ENCODE measurements at regions not wholly inside any gene's neighbourhood (a gene's known extent, or its start where the extent isn't known, plus 50 kb on each side); places are given as distances from the start of the nearest gene placed in this dataset.

GRCh38 chr19:34852669-34853068, 74.0 kb upstream of the ZNF30 start:
- no peaks in the 10 kb centered on the region for H3K4me1 Mint-ChIP-seq (ENCODE audit: low read depth, unreplicated experiment)
- H3K27ac Mint-ChIP-seq (ENCODE audit: unreplicated experiment), result peak overlapping the region; percentile 17
- peaks cover 17% of the 10 kb centered on the region for H3K36me3 Mint-ChIP-seq (ENCODE audit: unreplicated experiment)
- no peak for DNase-seq
- peaks cover 6% of the 10 kb centered on the region for H3K9me3 Mint-ChIP-seq (ENCODE audit: unreplicated experiment)
- no peaks in the 10 kb centered on the region for H3K27me3 Mint-ChIP-seq (ENCODE audit: unreplicated experiment)
- TF ChIP-seq, protein P1, sequence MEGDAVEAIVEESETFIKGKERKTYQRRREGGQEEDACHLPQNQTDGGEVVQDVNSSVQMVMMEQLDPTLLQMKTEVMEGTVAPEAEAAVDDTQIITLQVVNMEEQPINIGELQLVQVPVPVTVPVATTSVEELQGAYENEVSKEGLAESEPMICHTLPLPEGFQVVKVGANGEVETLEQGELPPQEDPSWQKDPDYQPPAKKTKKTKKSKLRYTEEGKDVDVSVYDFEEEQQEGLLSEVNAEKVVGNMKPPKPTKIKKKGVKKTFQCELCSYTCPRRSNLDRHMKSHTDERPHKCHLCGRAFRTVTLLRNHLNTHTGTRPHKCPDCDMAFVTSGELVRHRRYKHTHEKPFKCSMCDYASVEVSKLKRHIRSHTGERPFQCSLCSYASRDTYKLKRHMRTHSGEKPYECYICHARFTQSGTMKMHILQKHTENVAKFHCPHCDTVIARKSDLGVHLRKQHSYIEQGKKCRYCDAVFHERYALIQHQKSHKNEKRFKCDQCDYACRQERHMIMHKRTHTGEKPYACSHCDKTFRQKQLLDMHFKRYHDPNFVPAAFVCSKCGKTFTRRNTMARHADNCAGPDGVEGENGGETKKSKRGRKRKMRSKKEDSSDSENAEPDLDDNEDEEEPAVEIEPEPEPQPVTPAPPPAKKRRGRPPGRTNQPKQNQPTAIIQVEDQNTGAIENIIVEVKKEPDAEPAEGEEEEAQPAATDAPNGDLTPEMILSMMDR (IDR thresholded peaks at IDR 0.05; ENCODE audit: partially characterized antibody, unreplicated experiment), result no peak
- no peak overlapping the region for H3K4me3 Mint-ChIP-seq (ENCODE audit: unreplicated experiment)

- Mint-ChIP-seq H3K27me3 (ENCODE audit: unreplicated experiment) (peaks cover 2% of the 10 kb centered on the region), H3K36me3 (ENCODE audit: unreplicated experiment) (peaks cover 20% of the 10 kb centered on the region), H3K9me3 (ENCODE audit: unreplicated experiment) (peaks cover 3% of the 10 kb centered on the region), H3K4me1 (ENCODE audit: low read depth, unreplicated experiment) (no peaks in the 10 kb centered on the region), H3K27ac (ENCODE audit: unreplicated experiment) (no peak overlapping the region), H3K4me3 (ENCODE audit: unreplicated experiment) (no peak overlapping the region)
- TF ChIP-seq, protein P1 (IDR thresholded peaks at IDR 0.05; ENCODE audit: partially characterized antibody, unreplicated experiment), result no peak
- DNase-seq, result no peak
These were observed 75.4 kb upstream of the ZNF30 start for GRCh38 chr19:34851277-34851804.

DNA sequence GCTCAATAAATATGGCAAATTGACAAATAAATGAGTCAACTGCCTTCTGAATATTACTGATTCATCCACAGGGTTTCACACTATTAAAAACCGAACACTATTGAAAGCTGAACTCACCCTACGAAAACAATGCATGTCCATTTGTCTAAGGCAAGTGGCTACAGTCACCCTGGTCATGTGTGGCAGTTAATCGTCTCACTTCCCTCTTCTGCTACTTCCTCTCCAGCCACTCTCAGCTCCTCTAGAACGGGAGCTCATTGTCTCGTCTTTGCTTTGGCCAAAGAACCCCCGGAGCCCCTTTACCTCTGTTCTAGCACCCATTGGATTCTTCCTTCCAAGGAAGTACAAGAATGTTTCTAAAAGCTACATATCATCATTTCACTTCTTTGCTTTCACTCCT, 74.4 kb upstream of the ZNF599 start:
- no peak for DNase-seq
- no peaks in the 10 kb centered on the region for H3K4me1 Mint-ChIP-seq (ENCODE audit: low read depth, unreplicated experiment)
- H3K27ac Mint-ChIP-seq (ENCODE audit: unreplicated experiment), result no peak overlapping the region
- H3K4me3 Mint-ChIP-seq (ENCODE audit: unreplicated experiment), result no peak overlapping the region
- H3K27me3 Mint-ChIP-seq (ENCODE audit: unreplicated experiment), result peaks cover 2% of the 10 kb centered on the region
- peaks cover 3% of the 10 kb centered on the region for H3K9me3 Mint-ChIP-seq (ENCODE audit: unreplicated experiment)
- TF ChIP-seq, protein P1 (IDR thresholded peaks at IDR 0.05; ENCODE audit: partially characterized antibody, unreplicated experiment), result no peak
- peaks cover 20% of the 10 kb centered on the region for H3K36me3 Mint-ChIP-seq (ENCODE audit: unreplicated experiment)

DNA sequence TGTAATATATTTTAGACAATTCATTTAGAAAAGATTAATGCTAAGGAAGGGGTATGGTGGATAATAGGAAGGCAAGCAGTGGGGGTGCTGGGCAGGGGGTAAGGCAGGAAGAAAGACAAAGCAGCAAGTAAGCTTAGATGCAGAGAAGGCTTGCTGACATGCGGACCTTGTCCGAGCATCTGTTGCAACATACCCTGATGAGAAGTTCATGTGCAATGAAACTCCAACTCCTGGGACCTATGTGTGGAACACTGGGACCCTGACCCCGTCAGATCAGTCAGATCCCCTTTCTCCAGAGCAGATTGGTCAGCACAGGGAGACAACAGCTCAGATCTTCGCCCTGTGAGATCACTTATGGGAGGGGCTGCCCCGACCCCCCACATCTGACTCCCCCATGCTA, 71.3 kb upstream of the ZNF599 start:
- no peak for DNase-seq
- TF ChIP-seq, protein P1 (IDR thresholded peaks at IDR 0.05; ENCODE audit: partially characterized antibody, unreplicated experiment), result no peak
- H3K36me3 Mint-ChIP-seq (ENCODE audit: unreplicated experiment), result peaks cover 20% of the 10 kb centered on the region
- H3K27me3 Mint-ChIP-seq (ENCODE audit: unreplicated experiment), result peaks cover 2% of the 10 kb centered on the region
- H3K4me1 Mint-ChIP-seq (ENCODE audit: low read depth, unreplicated experiment), result no peaks in the 10 kb centered on the region
- H3K9me3 Mint-ChIP-seq (ENCODE audit: unreplicated experiment), result peaks cover 2% of the 10 kb centered on the region
- H3K4me3 Mint-ChIP-seq (ENCODE audit: unreplicated experiment), result no peak overlapping the region
- no peak overlapping the region for H3K27ac Mint-ChIP-seq (ENCODE audit: unreplicated experiment)

GRCh38 chr19:34841780-34842179, 68.8 kb upstream of the ZNF599 start:
- H3K27me3 Mint-ChIP-seq (ENCODE audit: unreplicated experiment), result peaks cover 8% of the 10 kb centered on the region
- H3K4me3 Mint-ChIP-seq (ENCODE audit: unreplicated experiment), result no peak overlapping the region
- peaks cover 4% of the 10 kb centered on the region for H3K4me1 Mint-ChIP-seq (ENCODE audit: low read depth, unreplicated experiment)
- TF ChIP-seq, protein P1 (IDR thresholded peaks at IDR 0.05; ENCODE audit: partially characterized antibody, unreplicated experiment), result no peak
- peaks cover 3% of the 10 kb centered on the region for H3K36me3 Mint-ChIP-seq (ENCODE audit: unreplicated experiment)
- H3K9me3 Mint-ChIP-seq (ENCODE audit: unreplicated experiment), result peaks cover 2% of the 10 kb centered on the region
- no peak for DNase-seq
- no peak overlapping the region for H3K27ac Mint-ChIP-seq (ENCODE audit: unreplicated experiment)

Data from glutamatergic neuron (in vitro differentiated cells).